Heart right ventricle (tissue), 16 donors: ENCODE measurements at regions not wholly inside any gene's neighbourhood (a gene's known extent, or its start where the extent isn't known, plus 50 kb on each side); places are given as distances from the start of the nearest gene placed in this dataset.

ENCODE experiments used
- ATAC-seq, 8 donors: fragments of 200-7000 bp; cut with Tn5 transposase; one replicate each; pipeline ENCODE4 v1.9.1; 2020; ENCODE audit warnings: mild to moderate bottlenecking in 8 of 8, moderate library complexity in 8 of 8, moderate number of reproducible peaks in 1 of 8
- DNase-seq, 2 donors: peaks; one replicate each; pipeline ENCODE4 v3.0.0-alpha.2; 2020
- H3K27ac ChIP-seq, 10 donors: fragments of 200-600 bp; sonication (generic) in 2 of 10; one replicate each; pipeline versions ENCODE4 v1.5.0 to v1.8.0; 2020 to 2022; ENCODE audit warnings: mild to moderate bottlenecking in 3 of 10
- H3K27me3 ChIP-seq, 7 donors: fragments of 200-600 bp; one replicate each; pipeline ENCODE4 v1.8.0; 2021 to 2022; ENCODE audit warnings: mild to moderate bottlenecking in 2 of 7
- H3K36me3 ChIP-seq, 9 donors: fragments of 200-600 bp; sonication (generic) in 1 of 9; one replicate each; pipeline versions ENCODE4 v1.5.0 to v1.8.0; 2020 to 2022; ENCODE audit warnings: mild to moderate bottlenecking in 2 of 9
- H3K4me1 ChIP-seq, 9 donors: fragments of 200-600 bp; sonication (generic) in 1 of 9; one replicate each; pipeline versions ENCODE4 v1.5.0 to v1.8.0; 2020 to 2022; ENCODE audit warnings: mild to moderate bottlenecking in 4 of 9
- H3K4me3 ChIP-seq, 10 donors: fragments of 200-600 bp; sonication (generic) in 2 of 10; one replicate each; pipeline versions ENCODE4 v1.5.0 to v1.8.0; 2020 to 2022; ENCODE audit warnings: mild to moderate bottlenecking in 7 of 10, moderate library complexity in 2 of 10
- H3K9me3 ChIP-seq, 11 donors: fragments of 200-600 bp in 10 of 11; sonication (generic) in 2 of 11; one replicate each; pipeline versions ENCODE4 v1.5.0 to v1.8.0; 2013 to 2022; ENCODE audit warnings: mild to moderate bottlenecking in 2 of 11, control low read depth in 1 of 11, moderate library complexity in 1 of 11
- CTCF ChIP-seq, 9 donors: fragments of 200-600 bp; sonication (generic) in 2 of 9; IDR thresholded peaks; one replicate each; pipeline versions ENCODE4 v1.5.0 to v1.8.0; 2021 to 2022; ENCODE audit warnings: antibody characterized with exemption in 9 of 9, mild to moderate bottlenecking in 5 of 9, moderate library complexity in 1 of 9
- WGBS, 2 donors: extraction: QIAGEN DNeasy Blood & Tissue Kit; methylation state at CpG; one replicate each; pipeline ENCODE4 v1.1.7; 2013; ENCODE audit warnings: inconsistent platforms in 1 of 2; 5-methylcytosine and 5-hydroxymethylcytosine counted together
- intact Hi-C, 10 donors: fragments of 100-400 bp; cut with DNase I; formaldehyde crosslinking; loops; one replicate each; pipeline versions ENCODE4 v1.11.1 to v1.14.2; 2022
- donor health status: Arrhythmogenic right ventricular cardiomyopathy.
- donor health status: ischemic (EF 13 %, LVEDD 7.1; RV severe dilation, severe dysfunction).
- donor health status: healthy with polysubstance abuse.
- donor health status: DM: no; HTN: yes; CAD: no.
- donor health status: DM: no; HTN: no; CAD: no.
- donor health status: ischemic (EF 25% LVEDD 6.9; RV normal size, moderate dysfunction).
- donor health status: ischemic (EF 25% LVEDD 5.7; RV mildly dilated, moderate dysfunction).
- donor health status: healthy.
- donor health status: DM: yes; HTN: yes; CAD: no.
- donor health status: Ischemic cardiomyopathy.
- donor health status: ischemic (EF 35%, LVEDD 5.7; RV mildly dilated, moderate dysfunction).
- donor health status: nonischemic (EF 11% LVEDD 7.7; RV severe dilation, severe dysfunction).
- donor health status: DM: yes; HTN: yes; CAD: no.
- donor health status: PGD.
- donor health status: ischemic (EF 29% LVEDD 5.4; RV normal size, mild dysfunction).
- donor health status: nonischemic (EF 23%, LVEDD 6.1; RV moderate dilation, normal function).

GRCh38 chr4:58209001-58209400, 1098.8 kb upstream of the IGFBP7 start:
- no peak for TF ChIP-seq CTCF (IDR thresholded peaks at IDR 0.05)

GRCh38 chr4:58205446-58206235, 1095.5 kb upstream of the IGFBP7 start:
- intact Hi-C loops, result no loop called here
- Histone ChIP-seq H3K9me3 (no peaks in the 10 kb centered on the region), H3K4me1 (no peaks in the 10 kb centered on the region), H3K4me3 (no peak overlapping the region), H3K36me3 (no peaks in the 10 kb centered on the region), H3K27ac (no peak overlapping the region), H3K27me3 (no peaks in the 10 kb centered on the region)
- no peak for ATAC-seq
- TF ChIP-seq CTCF (IDR thresholded peaks at IDR 0.05), result no peak
- 58 to 71% methylated on average over 3 of the region's 3 CpGs for WGBS, 2 donors
- DNase-seq, result no peak

More at GRCh38 chr4:58209001-58209400, 1098.8 kb upstream of the IGFBP7 start:
- Histone ChIP-seq H3K9me3 (no peaks in the 10 kb centered on the region), H3K4me3 (no peak overlapping the region), H3K27ac (no peak overlapping the region), H3K27me3 (no peaks in the 10 kb centered on the region), H3K36me3 (no peaks in the 10 kb centered on the region), H3K4me1 (no peaks in the 10 kb centered on the region)
- DNase-seq (no peak), ATAC-seq (no peak)
- 76 to 85% methylated on average over 2 of the region's 2 CpGs for WGBS, 2 donors
- intact Hi-C loops, result no loop called here

- no peak for ATAC-seq
- Histone ChIP-seq H3K36me3 (no peaks in the 10 kb centered on the region), H3K27me3 (no peaks in the 10 kb centered on the region), H3K27ac (no peak overlapping the region), H3K4me1 (no peaks in the 10 kb centered on the region), H3K9me3 (peaks cover 0 to 12% (median 0%) of the 10 kb centered on the region in 11 donors), H3K4me3 (no peak overlapping the region)
- no peak for TF ChIP-seq CTCF (IDR thresholded peaks at IDR 0.05)
- intact Hi-C loops, result no loop called here
- 64 to 75% methylated on average over 2 of the region's 2 CpGs for WGBS, 2 donors
- DNase-seq, result no peak
Measured at GRCh38 chr4:58192217-58192616, 1082.0 kb upstream of the IGFBP7 start.

- DNase-seq (no peak), ATAC-seq (no peak)
- TF ChIP-seq CTCF (IDR thresholded peaks at IDR 0.05), result no peak
- no peaks in the 10 kb centered on the region for H3K4me1 ChIP-seq
- intact Hi-C loops, result no loop called here
- H3K4me3 ChIP-seq, result no peak overlapping the region
- WGBS, 2 donors, result 81 to 85% methylated on average over 5 of the region's 5 CpGs
- peaks cover 0 to 12% (median 0%) of the 10 kb centered on the region in 11 donors for H3K9me3 ChIP-seq
- H3K27ac ChIP-seq, result no peak overlapping the region
- no peaks in the 10 kb centered on the region for H3K27me3 ChIP-seq
- no peaks in the 10 kb centered on the region for H3K36me3 ChIP-seq
Measured at GRCh38 chr4:58191109-58191508, 1080.9 kb upstream of the IGFBP7 start.
